ENCODE measurements at regions not wholly inside any gene's neighbourhood (a gene's known extent, or its start where the extent isn't known, plus 50 kb on each side); places are given as distances from the start of the nearest gene placed in this dataset.
"Not testable (repeated sequence)": the region's sequence is repeated elsewhere in the genome, so short reads cannot be mapped to it uniquely, and the experiment has no call there.

GRCh38 chr9:97248252-97248651, 59.2 kb upstream of the CCDC180 start:
- intact Hi-C loops (cut with micrococcal nuclease); H3K4me1 Mint-ChIP-seq; H3K9me3 ChIP-seq (ENCODE audit: control insufficient read depth in 1 of 2, low read length in 2 of 2); H3K9me3 Mint-ChIP-seq; H3K4me3 Mint-ChIP-seq; H3K27ac ChIP-seq (ENCODE audit: low read depth, low read length); H3K27ac Mint-ChIP-seq; H3K27me3 ChIP-seq (ENCODE audit: insufficient read depth, low read length); H3K4me3 ChIP-seq (ENCODE audit: low read length in 2 of 2); H3K36me3 ChIP-seq (ENCODE audit: insufficient read depth, low read length); H3K27me3 Mint-ChIP-seq; POLR2A ChIA-PET (ENCODE audit: partially characterized antibody); H3K4me1 ChIP-seq (ENCODE audit: insufficient read depth, low read length); DNase-seq: not testable (repeated sequence)
- CTCF ChIA-PET (ENCODE audit: partially characterized antibody) = interaction anchor here (2.2 kb wide), 1 partner anchor 10 kb away, joined by 6 read pairs; no protein-coding TSS in a partner anchor
- H3K36me3 Mint-ChIP-seq = peaks cover 13 to 19% of the 10 kb centered on the region in 2 donors

- intact Hi-C loops (cut with micrococcal nuclease) = no loop called here
- POLR2A ChIA-PET (ENCODE audit: partially characterized antibody) = no interaction called here
- Histone ChIP-seq H3K9me3 (ENCODE audit: control insufficient read depth in 1 of 2, low read length in 2 of 2) (no peaks in the 10 kb centered on the region), H3K4me3 (ENCODE audit: low read length in 2 of 2) (no peak overlapping the region), H3K27ac (ENCODE audit: low read depth, low read length) (no peak overlapping the region), H3K36me3 (ENCODE audit: insufficient read depth, low read length) (no peaks in the 10 kb centered on the region), H3K4me1 (ENCODE audit: insufficient read depth, low read length) (peaks cover 10% of the 10 kb centered on the region), H3K27me3 (ENCODE audit: insufficient read depth, low read length) (no peaks in the 10 kb centered on the region)
- Mint-ChIP-seq H3K4me3 (no peak overlapping the region), H3K4me1 (peaks cover 17 to 28% (median 19%) of the 10 kb centered on the region in 4 donors), H3K9me3 (no peaks in the 10 kb centered on the region), H3K36me3 (peaks cover under 1 to 13% of the 10 kb centered on the region in 2 donors), H3K27ac (peak overlapping the region in 1 of 7 donors; percentile 5), H3K27me3 (no peaks in the 10 kb centered on the region)
- CTCF ChIA-PET (ENCODE audit: partially characterized antibody) = no interaction called here
- DNase-seq = no peak
Observed at GRCh38 chr9:97243606-97244005, 63.9 kb upstream of the CCDC180 start.

GRCh38 chr9:97241430-97241829, 66.0 kb upstream of the CCDC180 start:
- H3K27me3 Mint-ChIP-seq; H3K9me3 ChIP-seq (ENCODE audit: control insufficient read depth in 1 of 2, low read length in 2 of 2); intact Hi-C loops (cut with micrococcal nuclease); POLR2A ChIA-PET (ENCODE audit: partially characterized antibody); H3K36me3 Mint-ChIP-seq; H3K9me3 Mint-ChIP-seq; H3K4me3 ChIP-seq (ENCODE audit: low read length in 2 of 2); H3K27ac Mint-ChIP-seq; H3K36me3 ChIP-seq (ENCODE audit: insufficient read depth, low read length); H3K27ac ChIP-seq (ENCODE audit: low read depth, low read length); CTCF ChIA-PET (ENCODE audit: partially characterized antibody); DNase-seq; H3K27me3 ChIP-seq (ENCODE audit: insufficient read depth, low read length): not testable (repeated sequence)
- peaks cover 11% of the 10 kb centered on the region for H3K4me1 ChIP-seq (ENCODE audit: insufficient read depth, low read length)
- Mint-ChIP-seq H3K4me1 (peaks cover 22 to 40% (median 24%) of the 10 kb centered on the region in 4 donors), H3K4me3 (peak overlapping the region in 1 of 8 donors; percentile 71)

- H3K4me1 Mint-ChIP-seq = peaks cover 17 to 40% (median 23%) of the 10 kb centered on the region in 4 donors
- H3K36me3 Mint-ChIP-seq = peaks cover 0 to 6% of the 10 kb centered on the region in 2 donors
- peaks cover 11% of the 10 kb centered on the region for H3K4me1 ChIP-seq (ENCODE audit: insufficient read depth, low read length)
- ChIA-PET POLR2A (ENCODE audit: partially characterized antibody) (interaction anchor here (0.7 to 1.9 kb wide), 7 partner anchors 17 to 839 kb away, joined by 3 to 14 read pairs (median 5); partner anchors contain the start of genes NCBP1, TSTD2, ZNF510 and ZNF782), CTCF (ENCODE audit: partially characterized antibody) (interaction anchor here (0.9 to 2.7 kb wide), 6 partner anchors 10 to 395 kb away, joined by 3 to 13 read pairs (median 5); partner anchors contain the start of genes NCBP1, TDRD7 and TSTD2)
- no peaks in the 10 kb centered on the region for H3K36me3 ChIP-seq (ENCODE audit: insufficient read depth, low read length)
- no peaks in the 10 kb centered on the region for H3K9me3 ChIP-seq (ENCODE audit: control insufficient read depth in 1 of 2, low read length in 2 of 2)
- H3K27ac Mint-ChIP-seq = peak overlapping the region; percentile 86 to 96 (median 95)
- H3K4me3 ChIP-seq (ENCODE audit: low read length in 2 of 2) = peak overlapping the region; percentile 14 to 85
- peaks cover 0 to 2% (median 0%) of the 10 kb centered on the region in 8 donors for H3K9me3 Mint-ChIP-seq
- no peaks in the 10 kb centered on the region for H3K27me3 Mint-ChIP-seq
- peak overlapping the region; percentile 57 for H3K27ac ChIP-seq (ENCODE audit: low read depth, low read length)
- H3K27me3 ChIP-seq (ENCODE audit: insufficient read depth, low read length) = no peaks in the 10 kb centered on the region
- intact Hi-C loops (cut with micrococcal nuclease) = loop anchor here (1.0 to 5.0 kb wide), 2 partner anchors 17 to 386 kb away; partner anchors contain the start of gene ZNF782
- DNase-seq = peak; percentile 69 to 81 (median 77)
- peak overlapping the region; percentile 92 to 98 (median 97) for H3K4me3 Mint-ChIP-seq
Observed at GRCh38 chr9:97237951-97238889, 69.2 kb upstream of the CCDC180 start.

GRCh38 chr9:97237311-97237786, 70.1 kb upstream of the CCDC180 start:
- Mint-ChIP-seq H3K36me3 (peaks cover 0 to 6% of the 10 kb centered on the region in 2 donors), H3K27ac (peak overlapping the region in 5 of 7 donors; percentile 29 to 86 (median 57)), H3K4me1 (peaks cover 15 to 36% (median 20%) of the 10 kb centered on the region in 4 donors), H3K4me3 (peak overlapping the region; percentile 92 to 98 (median 97)), H3K9me3 (peaks cover 0 to 2% (median 0%) of the 10 kb centered on the region in 8 donors), H3K27me3 (no peaks in the 10 kb centered on the region)
- no peak overlapping the region for H3K4me3 ChIP-seq (ENCODE audit: low read length in 2 of 2)
- DNase-seq = no peak
- intact Hi-C loops (cut with micrococcal nuclease) = loop anchor here (5.0 kb wide), 1 partner anchor 385 kb away; the partner anchor contains the start of gene ZNF782
- H3K36me3 ChIP-seq (ENCODE audit: insufficient read depth, low read length) = no peaks in the 10 kb centered on the region
- H3K27me3 ChIP-seq (ENCODE audit: insufficient read depth, low read length) = no peaks in the 10 kb centered on the region
- ChIA-PET POLR2A (ENCODE audit: partially characterized antibody) (interaction anchor here (1.5 to 1.9 kb wide), 4 partner anchors 16 to 459 kb away, joined by 5 to 14 read pairs (median 10); partner anchors contain the start of genes NCBP1, TSTD2, ZNF510 and ZNF782), CTCF (ENCODE audit: partially characterized antibody) (interaction anchor here (1.2 to 2.7 kb wide), 5 partner anchors 11 to 381 kb away, joined by 4 to 13 read pairs (median 6); partner anchors contain the start of gene TDRD7)
- no peaks in the 10 kb centered on the region for H3K9me3 ChIP-seq (ENCODE audit: control insufficient read depth in 1 of 2, low read length in 2 of 2)
- no peak overlapping the region for H3K27ac ChIP-seq (ENCODE audit: low read depth, low read length)
- peaks cover 11% of the 10 kb centered on the region for H3K4me1 ChIP-seq (ENCODE audit: insufficient read depth, low read length)

- H3K4me1 ChIP-seq (ENCODE audit: insufficient read depth, low read length); H3K27me3 Mint-ChIP-seq; H3K4me1 Mint-ChIP-seq; H3K9me3 ChIP-seq (ENCODE audit: control insufficient read depth in 1 of 2, low read length in 2 of 2); H3K4me3 Mint-ChIP-seq; H3K9me3 Mint-ChIP-seq; H3K36me3 ChIP-seq (ENCODE audit: insufficient read depth, low read length); H3K36me3 Mint-ChIP-seq; CTCF ChIA-PET (ENCODE audit: partially characterized antibody); POLR2A ChIA-PET (ENCODE audit: partially characterized antibody); H3K27ac ChIP-seq (ENCODE audit: low read depth, low read length); H3K27ac Mint-ChIP-seq; H3K4me3 ChIP-seq (ENCODE audit: low read length in 2 of 2); intact Hi-C loops (cut with micrococcal nuclease); H3K27me3 ChIP-seq (ENCODE audit: insufficient read depth, low read length); DNase-seq: not testable (repeated sequence)
Observed at GRCh38 chr9:97233009-97233400, 74.5 kb upstream of the CCDC180 start.
